Naive B cell (primary cell): ENCODE measurements at regions not wholly inside any gene's neighbourhood (a gene's known extent, or its start where the extent isn't known, plus 50 kb on each side); places are given as distances from the start of the nearest gene placed in this dataset.

Source experiments
- ATAC-seq, 2 donors: fragments of 150-1000 bp; cut with Tn5 transposase; 2 replicates each; pipeline ENCODE4 v1.10.0; 2021; ENCODE audit warnings: low read depth in 2 of 2, mild to moderate bottlenecking in 2 of 2, moderate library complexity in 2 of 2
- DNase-seq: peaks from one replicate; pipeline ENCODE4 v3.0.0; 2022
- H3K27ac Mint-ChIP-seq, 6 donors: one replicate each; pipeline ENCODE4 v1.8.0; 2020 to 2022; ENCODE audit warnings: mild to moderate bottlenecking in 6 of 6, mixed read lengths in 6 of 6, moderate library complexity in 5 of 6, inconsistent platforms in 2 of 6
- H3K27me3 Mint-ChIP-seq, 3 donors: one replicate each; pipeline ENCODE4 v1.8.0; 2021 to 2022; ENCODE audit warnings: mixed read lengths in 3 of 3, mild to moderate bottlenecking in 1 of 3
- H3K36me3 Mint-ChIP-seq, 2 donors: one replicate each; pipeline ENCODE4 v1.8.0; 2020 to 2022; ENCODE audit warnings: mixed read lengths in 2 of 2, inconsistent platforms in 1 of 2, mild to moderate bottlenecking in 1 of 2
- H3K4me1 Mint-ChIP-seq, 3 donors: one replicate each; pipeline ENCODE4 v1.8.0; 2020 to 2022; ENCODE audit warnings: mixed read lengths in 3 of 3, inconsistent platforms in 1 of 3, mild to moderate bottlenecking in 1 of 3, moderate library complexity in 1 of 3
- H3K4me3 Mint-ChIP-seq, 8 donors: one replicate each; pipeline ENCODE4 v1.8.0; 2020 to 2022; ENCODE audit warnings: mild to moderate bottlenecking in 8 of 8, mixed read lengths in 8 of 8, moderate library complexity in 8 of 8, inconsistent platforms in 2 of 8
- H3K9me3 Mint-ChIP-seq, 7 donors: one replicate each; pipeline ENCODE4 v1.8.0; 2020 to 2022; ENCODE audit warnings: mixed read lengths in 7 of 7, mild to moderate bottlenecking in 5 of 7, inconsistent platforms in 2 of 7, moderate library complexity in 1 of 7

DNA sequence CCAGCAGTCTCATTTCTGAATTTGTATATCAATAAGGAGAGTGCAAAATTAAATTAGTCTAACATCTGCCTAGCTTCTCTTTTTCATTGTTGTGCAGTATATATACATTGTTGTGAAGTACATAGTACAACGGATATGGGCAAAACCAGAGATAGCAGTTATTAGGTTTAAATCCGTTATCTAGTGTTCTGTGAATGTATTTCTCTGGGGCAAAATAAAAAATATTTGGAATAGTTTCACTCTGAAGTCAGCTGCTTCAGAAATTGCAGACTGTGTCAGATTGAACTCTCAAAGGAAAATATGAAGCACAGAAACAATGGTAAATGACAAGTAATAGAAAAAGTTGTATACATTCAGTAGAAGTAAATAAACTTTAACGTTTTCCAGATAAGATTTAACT, 836.5 kb upstream of the CXADR start:
- no peaks in the 10 kb centered on the region for H3K4me1 Mint-ChIP-seq
- DNase-seq (no peak), ATAC-seq (no peak)
- H3K36me3 Mint-ChIP-seq = no peaks in the 10 kb centered on the region
- no peak overlapping the region for H3K4me3 Mint-ChIP-seq
- no peaks in the 10 kb centered on the region for H3K27me3 Mint-ChIP-seq
- peaks cover 0 to 10% (median 2%) of the 10 kb centered on the region in 7 donors for H3K9me3 Mint-ChIP-seq
- no peak overlapping the region for H3K27ac Mint-ChIP-seq

- H3K4me1 Mint-ChIP-seq = no peaks in the 10 kb centered on the region
- H3K9me3 Mint-ChIP-seq = peaks cover 0 to 12% (median 3%) of the 10 kb centered on the region in 7 donors
- no peaks in the 10 kb centered on the region for H3K36me3 Mint-ChIP-seq
- DNase-seq (no peak), ATAC-seq (no peak)
- no peak overlapping the region for H3K4me3 Mint-ChIP-seq
- H3K27ac Mint-ChIP-seq = no peak overlapping the region
- no peaks in the 10 kb centered on the region for H3K27me3 Mint-ChIP-seq
Measured at GRCh38 chr21:16678429-16679160, 834.2 kb upstream of the CXADR start.

GRCh38 chr21:16695074-16695473, 817.8 kb upstream of the CXADR start:
- H3K27ac Mint-ChIP-seq = no peak overlapping the region
- no peaks in the 10 kb centered on the region for H3K27me3 Mint-ChIP-seq

GRCh38 chr21:16707274-16707673, 805.6 kb upstream of the CXADR start:
- peaks cover 0 to 7% (median 2%) of the 10 kb centered on the region in 7 donors for H3K9me3 Mint-ChIP-seq
- H3K27me3 Mint-ChIP-seq = no peaks in the 10 kb centered on the region
- H3K4me1 Mint-ChIP-seq = no peaks in the 10 kb centered on the region
- no peaks in the 10 kb centered on the region for H3K36me3 Mint-ChIP-seq
- no peak for DNase-seq
- ATAC-seq = no peak
- no peak overlapping the region for H3K4me3 Mint-ChIP-seq
- no peak overlapping the region for H3K27ac Mint-ChIP-seq

More at GRCh38 chr21:16695074-16695473, 817.8 kb upstream of the CXADR start:
- no peak for ATAC-seq
- peaks cover 9 to 45% (median 20%) of the 10 kb centered on the region in 7 donors for H3K9me3 Mint-ChIP-seq
- DNase-seq = no peak
- no peaks in the 10 kb centered on the region for H3K36me3 Mint-ChIP-seq
- no peaks in the 10 kb centered on the region for H3K4me1 Mint-ChIP-seq
- H3K4me3 Mint-ChIP-seq = no peak overlapping the region

DNA sequence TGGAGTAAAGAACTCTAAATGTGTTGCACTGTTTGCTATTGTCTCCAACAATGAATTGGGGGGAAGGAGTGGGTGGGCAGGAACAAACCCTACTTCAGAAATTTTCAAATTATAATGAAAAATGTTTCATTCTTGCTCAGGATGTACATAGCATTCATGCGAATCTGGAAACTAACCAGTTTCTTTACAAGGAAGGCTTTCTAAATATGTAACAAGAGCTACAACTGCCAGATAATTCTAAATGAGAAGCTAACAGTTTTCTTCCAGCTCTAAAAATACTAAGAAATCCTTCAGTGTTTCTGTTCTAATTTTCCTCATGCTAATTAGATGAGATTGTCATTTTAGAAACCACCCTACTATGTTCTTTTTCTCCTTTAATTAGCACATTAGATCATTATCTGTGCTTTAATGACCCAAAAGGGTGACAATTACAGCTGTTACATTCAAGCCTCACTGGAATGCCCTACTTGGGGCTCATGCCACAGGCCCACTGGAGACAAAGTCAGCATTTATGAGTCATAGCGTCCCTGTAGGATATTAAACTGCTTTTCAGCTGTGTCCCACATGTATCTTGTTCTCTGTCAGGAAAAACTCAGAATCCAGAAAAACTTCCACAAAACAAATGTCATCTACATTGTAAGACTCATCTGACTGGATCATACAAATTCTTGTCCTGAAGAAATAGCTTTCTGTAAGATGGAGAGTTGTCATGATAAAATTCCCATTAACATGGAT, 804.6 kb upstream of the CXADR start:
- Mint-ChIP-seq H3K27ac (no peak overlapping the region), H3K4me3 (no peak overlapping the region), H3K27me3 (no peaks in the 10 kb centered on the region), H3K4me1 (no peaks in the 10 kb centered on the region), H3K36me3 (no peaks in the 10 kb centered on the region), H3K9me3 (peaks cover 0 to 8% (median 2%) of the 10 kb centered on the region in 7 donors)
- DNase-seq (no peak), ATAC-seq (no peak)

DNA sequence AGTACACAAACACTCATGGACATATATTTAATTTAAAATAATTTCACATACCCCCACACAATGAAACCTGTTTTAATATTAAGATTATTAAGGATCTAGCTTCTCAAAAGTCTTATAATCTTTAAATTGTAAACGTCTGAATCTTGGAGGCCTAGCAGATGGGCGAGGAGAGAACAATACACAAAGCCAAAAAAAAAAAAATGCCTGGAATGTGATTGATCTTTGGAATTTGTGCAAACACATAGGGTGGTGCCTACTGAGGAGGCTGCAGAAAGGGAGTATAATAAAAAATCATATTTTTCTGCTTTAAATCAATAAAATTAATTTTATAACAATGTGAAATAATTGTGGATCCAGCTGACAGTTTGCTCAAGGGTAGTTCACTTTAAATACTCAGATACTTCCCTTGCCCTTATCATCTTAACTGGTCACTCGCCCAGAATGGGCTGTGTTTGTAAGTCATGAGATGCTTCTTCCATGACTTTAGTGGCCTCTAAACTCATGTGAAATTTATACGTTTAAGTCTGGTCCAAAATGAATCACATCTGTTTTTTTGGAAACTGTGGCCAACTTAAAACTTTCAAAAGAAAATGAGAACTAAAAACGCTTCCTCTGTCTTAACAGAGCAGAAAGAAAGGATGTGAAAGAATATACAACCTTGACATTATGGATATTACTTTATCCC, 802.8 kb upstream of the CXADR start:
- Mint-ChIP-seq H3K4me3 (no peak overlapping the region), H3K27me3 (no peaks in the 10 kb centered on the region), H3K27ac (no peak overlapping the region)

GRCh38 chr21:16711757-16712156, 801.1 kb upstream of the CXADR start:
- no peak overlapping the region for H3K27ac Mint-ChIP-seq
- H3K4me1 Mint-ChIP-seq = no peaks in the 10 kb centered on the region
- no peaks in the 10 kb centered on the region for H3K27me3 Mint-ChIP-seq
- DNase-seq = no peak
- H3K9me3 Mint-ChIP-seq = peaks cover 0 to 11% (median 4%) of the 10 kb centered on the region in 7 donors
- no peak overlapping the region for H3K4me3 Mint-ChIP-seq
- no peaks in the 10 kb centered on the region for H3K36me3 Mint-ChIP-seq
- ATAC-seq = no peak

More for the DNA sequence above, 802.8 kb upstream of the CXADR start:
- no peaks in the 10 kb centered on the region for H3K36me3 Mint-ChIP-seq
- peaks cover 0 to 8% (median 2%) of the 10 kb centered on the region in 7 donors for H3K9me3 Mint-ChIP-seq
- ATAC-seq = no peak
- H3K4me1 Mint-ChIP-seq = no peaks in the 10 kb centered on the region
- DNase-seq = no peak

- ATAC-seq (no peak), DNase-seq (no peak)
- Mint-ChIP-seq H3K27ac (peak overlapping the region in 1 of 6 donors; percentile 19), H3K27me3 (no peaks in the 10 kb centered on the region), H3K36me3 (no peaks in the 10 kb centered on the region), H3K4me3 (no peak overlapping the region), H3K9me3 (peaks cover 0 to 13% (median 9%) of the 10 kb centered on the region in 7 donors), H3K4me1 (no peaks in the 10 kb centered on the region)
Measured at GRCh38 chr21:16713331-16714117, 799.3 kb upstream of the CXADR start.

- H3K4me1 Mint-ChIP-seq = no peaks in the 10 kb centered on the region
- ATAC-seq (no peak), DNase-seq (no peak)
- H3K4me3 Mint-ChIP-seq = no peak overlapping the region
- H3K27ac Mint-ChIP-seq = no peak overlapping the region
- no peaks in the 10 kb centered on the region for H3K27me3 Mint-ChIP-seq
- no peaks in the 10 kb centered on the region for H3K36me3 Mint-ChIP-seq
- peaks cover 0 to 13% (median 5%) of the 10 kb centered on the region in 7 donors for H3K9me3 Mint-ChIP-seq
Measured at GRCh38 chr21:16740511-16740910, 772.3 kb upstream of the CXADR start.

DNA sequence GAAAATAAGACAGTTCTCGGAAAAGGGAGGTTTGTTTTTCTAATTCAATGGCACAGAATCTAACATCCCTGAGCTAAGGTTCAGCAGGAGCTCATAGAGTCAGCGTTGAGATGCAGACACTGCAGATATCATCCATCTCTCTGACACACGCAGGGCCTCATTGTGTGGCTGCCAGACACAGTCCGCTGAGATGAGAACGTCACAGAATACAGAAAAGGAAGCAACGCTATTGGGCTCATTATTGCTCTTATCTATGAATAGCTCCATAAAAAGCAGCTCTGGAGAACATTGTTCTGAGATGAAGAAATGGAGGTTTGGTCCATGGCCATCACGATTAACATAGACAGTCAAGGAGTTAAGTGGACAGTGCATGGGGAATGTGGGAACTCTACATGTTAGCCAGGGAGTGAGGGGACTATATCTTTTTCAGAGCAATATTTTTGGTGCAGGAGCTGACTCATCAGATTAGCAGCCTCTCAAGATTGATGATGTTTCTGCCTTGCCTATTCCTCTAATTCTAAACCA, 771.6 kb upstream of the CXADR start:
- no peaks in the 10 kb centered on the region for H3K36me3 Mint-ChIP-seq
- H3K9me3 Mint-ChIP-seq = peaks cover 0 to 7% (median 4%) of the 10 kb centered on the region in 7 donors
- no peaks in the 10 kb centered on the region for H3K27me3 Mint-ChIP-seq

GRCh38 chr21:16742131-16742641, 770.7 kb upstream of the CXADR start:
- H3K27ac Mint-ChIP-seq = no peak overlapping the region
- DNase-seq (no peak), ATAC-seq (no peak)
- no peaks in the 10 kb centered on the region for H3K4me1 Mint-ChIP-seq
- no peaks in the 10 kb centered on the region for H3K27me3 Mint-ChIP-seq
- no peak overlapping the region for H3K4me3 Mint-ChIP-seq
- H3K36me3 Mint-ChIP-seq = no peaks in the 10 kb centered on the region
- H3K9me3 Mint-ChIP-seq = peaks cover 0 to 6% (median 0%) of the 10 kb centered on the region in 7 donors

More for the DNA sequence above, 771.6 kb upstream of the CXADR start:
- DNase-seq = no peak
- no peak overlapping the region for H3K4me3 Mint-ChIP-seq
- H3K27ac Mint-ChIP-seq = no peak overlapping the region
- no peak for ATAC-seq
- H3K4me1 Mint-ChIP-seq = no peaks in the 10 kb centered on the region

- DNase-seq (no peak), ATAC-seq (no peak)
- no peaks in the 10 kb centered on the region for H3K27me3 Mint-ChIP-seq
- H3K4me3 Mint-ChIP-seq = no peak overlapping the region
- peaks cover 0 to 5% (median 0%) of the 10 kb centered on the region in 7 donors for H3K9me3 Mint-ChIP-seq
- no peaks in the 10 kb centered on the region for H3K36me3 Mint-ChIP-seq
- H3K27ac Mint-ChIP-seq = no peak overlapping the region
- H3K4me1 Mint-ChIP-seq = no peaks in the 10 kb centered on the region
Measured at GRCh38 chr21:16742741-16743140, 770.1 kb upstream of the CXADR start.

- H3K27ac Mint-ChIP-seq = no peak overlapping the region
- no peak for ATAC-seq
- H3K9me3 Mint-ChIP-seq = peaks cover 0 to 7% (median 4%) of the 10 kb centered on the region in 7 donors
- no peaks in the 10 kb centered on the region for H3K36me3 Mint-ChIP-seq
- no peak overlapping the region for H3K4me3 Mint-ChIP-seq
- no peaks in the 10 kb centered on the region for H3K4me1 Mint-ChIP-seq
- H3K27me3 Mint-ChIP-seq = no peaks in the 10 kb centered on the region
- no peak for DNase-seq
Measured at GRCh38 chr21:16743317-16743716, 769.5 kb upstream of the CXADR start.
